Activated CD8-positive, alpha-beta memory T cell treated with anti-CD3 and anti-CD28 coated beads, Interleukin-2, amount 10 ng/mL, durations not matched to agents 7 days and 5 days (primary cell): ENCODE measurements at regions not wholly inside any gene's neighbourhood (a gene's known extent, or its start where the extent isn't known, plus 50 kb on each side); places are given as distances from the start of the nearest gene placed in this dataset.

Source experiments
- ATAC-seq: fragments of 150-1000 bp; cut with Tn5 transposase; one replicate; pipeline ENCODE4 v1.10.0; 2021; ENCODE audit warnings: moderate library complexity
- CTCF ChIA-PET: fragments of 350-600 bp; sonication (Branson Sonifier 250); formaldehyde crosslinking; loops from one replicate; lab custom pipeline; 2021; ENCODE audit warnings: antibody characterized with exemption; lab: Charles Lee
- DNase-seq: peaks from one replicate; pipeline ENCODE4 v3.0.0-alpha.2; 2020
- H3K27ac Mint-ChIP-seq: one replicate; pipeline ENCODE4 v1.8.0; 2021; ENCODE audit warnings: mild to moderate bottlenecking, mixed read lengths
- H3K27me3 Mint-ChIP-seq: one replicate; pipeline ENCODE4 v1.8.0; 2021; ENCODE audit warnings: mixed read lengths
- H3K36me3 Mint-ChIP-seq: one replicate; pipeline ENCODE4 v1.8.0; 2021; ENCODE audit warnings: mild to moderate bottlenecking, mixed read lengths
- H3K4me1 Mint-ChIP-seq: one replicate; pipeline ENCODE4 v1.8.0; 2021; ENCODE audit warnings: mixed read lengths
- H3K4me3 Mint-ChIP-seq: one replicate; pipeline ENCODE4 v1.8.0; 2021; ENCODE audit warnings: mild to moderate bottlenecking, moderate library complexity, mixed read lengths
- H3K9me3 Mint-ChIP-seq: one replicate; pipeline ENCODE4 v1.8.0; 2022; ENCODE audit warnings: low read depth, mixed read lengths

DNA sequence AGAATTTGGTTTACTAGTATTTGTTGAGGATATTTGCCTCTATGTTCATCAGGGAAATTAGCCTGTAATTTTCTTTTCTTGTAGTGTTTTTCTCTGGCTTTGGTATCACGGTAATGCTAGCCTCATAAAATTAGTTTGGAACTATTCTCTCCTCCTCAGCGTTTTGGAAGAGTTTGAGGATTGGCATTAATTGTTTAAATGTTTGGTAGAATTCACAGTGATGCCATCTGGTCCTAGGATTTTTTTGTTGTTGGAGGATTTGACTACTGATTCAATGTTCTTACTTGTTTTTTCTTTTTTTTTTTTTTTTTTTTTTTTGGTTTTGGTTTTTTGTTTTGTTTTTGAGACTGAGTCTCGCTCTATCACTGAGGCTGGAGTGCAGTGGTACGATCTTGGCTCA, 156.2 kb upstream of the BTBD3 start:
- Mint-ChIP-seq H3K4me1 (no peaks in the 10 kb centered on the region), H3K27me3 (no peaks in the 10 kb centered on the region), H3K36me3 (no peaks in the 10 kb centered on the region), H3K9me3 (peaks cover 12% of the 10 kb centered on the region), H3K27ac (no peak overlapping the region), H3K4me3 (no peak overlapping the region)
- ATAC-seq (no peak), DNase-seq (no peak)
- CTCF ChIA-PET, result no interaction called here

DNA sequence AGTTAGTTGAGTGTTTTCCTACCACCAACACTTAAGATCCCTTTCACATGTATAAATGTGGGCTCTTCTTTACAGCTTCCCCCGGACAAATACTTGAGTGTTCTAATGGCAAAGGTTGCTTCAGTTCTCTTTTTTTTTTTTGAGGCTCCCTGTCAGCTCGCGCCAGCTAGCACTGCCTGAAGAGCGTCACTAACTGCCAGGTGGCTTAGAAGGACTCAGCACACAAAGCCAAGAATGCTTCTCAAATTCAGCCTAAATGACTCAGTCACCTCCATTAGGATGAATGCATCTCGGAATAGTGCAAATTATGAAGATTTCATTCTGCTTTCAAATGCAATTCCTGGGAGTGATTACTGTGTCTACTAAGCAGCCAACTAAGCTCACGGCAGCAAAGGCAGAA, 150.7 kb upstream of the BTBD3 start:
- Mint-ChIP-seq H3K9me3 (peaks cover 22% of the 10 kb centered on the region), H3K4me1 (no peaks in the 10 kb centered on the region), H3K27me3 (no peaks in the 10 kb centered on the region), H3K36me3 (no peaks in the 10 kb centered on the region), H3K4me3 (no peak overlapping the region), H3K27ac (no peak overlapping the region)
- DNase-seq, result no peak
- ATAC-seq, result no peak
- CTCF ChIA-PET, result no interaction called here

DNA sequence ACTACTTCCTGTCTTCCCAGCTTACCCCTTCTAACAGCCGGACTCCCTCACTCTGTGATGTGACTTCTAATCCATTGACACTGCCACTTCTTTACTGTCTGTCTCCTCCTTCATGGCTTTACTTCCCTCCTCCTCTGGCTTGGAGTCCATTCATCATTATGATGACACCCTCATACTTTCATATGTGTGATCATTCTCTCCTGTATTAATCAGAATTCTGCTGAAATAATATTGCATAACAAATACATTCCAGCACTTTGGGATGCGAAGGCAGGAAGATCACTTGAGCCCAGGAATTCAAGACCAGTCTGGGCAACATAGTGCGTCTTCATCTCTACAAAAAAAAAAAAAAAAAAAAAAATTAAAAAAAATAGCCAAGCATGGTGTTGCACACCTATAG, 147.9 kb upstream of the BTBD3 start:
- no peaks in the 10 kb centered on the region for H3K4me1 Mint-ChIP-seq
- H3K27me3 Mint-ChIP-seq, result no peaks in the 10 kb centered on the region
- no peak for DNase-seq
- H3K9me3 Mint-ChIP-seq, result peaks cover 29% of the 10 kb centered on the region
- H3K36me3 Mint-ChIP-seq, result no peaks in the 10 kb centered on the region
- CTCF ChIA-PET, result no interaction called here
- no peak for ATAC-seq
- no peak overlapping the region for H3K4me3 Mint-ChIP-seq
- no peak overlapping the region for H3K27ac Mint-ChIP-seq

DNA sequence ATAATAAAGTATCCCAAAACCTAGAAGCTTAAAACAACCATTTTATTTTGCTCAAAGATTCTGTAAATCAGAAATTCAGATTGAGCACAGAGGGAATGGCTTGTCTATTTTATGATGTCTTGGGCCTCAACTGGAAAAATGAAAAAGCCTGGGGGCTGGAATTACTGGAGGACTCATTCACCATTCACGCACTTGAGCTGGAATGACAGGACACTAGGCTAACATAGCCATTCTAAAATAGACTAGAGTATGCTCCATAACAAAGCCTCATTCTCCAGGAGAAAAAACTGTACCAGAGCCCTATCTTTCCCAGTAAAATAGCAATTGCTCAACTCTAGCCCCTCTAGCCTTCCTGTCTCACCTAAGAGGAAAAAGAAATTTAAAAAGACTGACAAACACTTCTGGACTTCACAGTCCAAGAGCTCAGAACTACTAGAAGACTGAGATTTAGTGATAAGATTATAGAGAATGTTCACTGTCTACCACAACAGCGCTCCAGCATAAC, 145.4 kb upstream of the BTBD3 start:
- Mint-ChIP-seq H3K27ac (no peak overlapping the region), H3K4me1 (no peaks in the 10 kb centered on the region), H3K36me3 (no peaks in the 10 kb centered on the region), H3K27me3 (no peaks in the 10 kb centered on the region), H3K9me3 (peaks cover 25% of the 10 kb centered on the region), H3K4me3 (no peak overlapping the region)
- ATAC-seq (no peak), DNase-seq (no peak)
- CTCF ChIA-PET, result no interaction called here

DNA sequence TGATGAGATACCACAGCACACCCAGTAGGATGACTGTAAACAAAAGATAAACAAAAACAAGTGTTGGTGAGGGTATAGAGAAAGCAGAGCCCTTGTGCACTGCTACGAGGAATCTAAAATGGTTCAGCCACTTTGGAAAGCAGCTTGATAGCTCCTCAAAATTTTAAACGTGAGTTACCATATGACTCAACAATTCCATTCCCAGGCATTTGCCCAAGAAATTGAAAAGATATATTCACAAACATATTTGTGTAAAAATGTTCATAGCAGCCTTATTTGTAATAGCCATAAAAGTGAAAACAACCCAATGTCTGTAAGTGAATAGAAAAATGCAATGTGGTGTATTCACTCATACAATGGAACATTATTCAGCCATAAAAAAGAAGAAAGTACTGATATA, 141.0 kb upstream of the BTBD3 start:
- ATAC-seq, result no peak
- CTCF ChIA-PET, result no interaction called here
- H3K36me3 Mint-ChIP-seq, result no peaks in the 10 kb centered on the region

DNA sequence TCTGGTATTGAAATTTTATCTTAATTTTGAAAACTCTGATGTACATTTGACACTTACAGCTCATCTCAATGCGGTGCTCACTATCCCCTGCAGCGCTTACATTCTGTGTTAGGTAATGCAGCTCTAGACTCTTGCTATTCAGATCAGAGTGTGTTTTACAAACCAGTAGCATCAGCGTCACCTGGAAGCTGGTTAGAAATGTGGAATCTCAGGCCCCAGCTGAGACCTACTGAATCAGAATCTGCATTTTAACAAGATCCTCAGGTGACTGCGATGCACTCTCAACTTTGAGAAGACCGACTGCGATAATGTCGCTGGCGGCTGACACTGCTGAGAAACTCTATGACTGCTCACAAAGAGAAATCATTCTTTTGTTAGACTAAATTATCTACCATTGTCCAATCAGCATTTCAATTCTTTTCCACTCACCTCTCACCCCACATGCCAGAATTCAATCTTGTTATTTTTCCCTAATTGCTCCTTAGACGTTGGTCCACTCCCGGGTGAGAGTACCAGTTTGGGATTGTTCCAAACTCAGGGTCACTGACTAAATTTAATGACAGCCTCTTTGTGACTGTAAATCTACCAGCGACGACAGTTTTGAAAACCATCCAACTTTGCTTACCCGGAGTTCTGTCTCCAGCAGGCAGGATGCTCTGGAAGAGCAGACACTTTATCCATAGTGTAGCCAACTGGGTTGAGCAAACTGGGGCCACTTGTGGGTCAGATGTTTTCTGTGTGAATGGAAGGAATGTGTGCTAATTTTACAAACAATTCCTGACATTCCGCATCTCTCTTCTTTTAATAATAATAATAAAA, 140.1 kb upstream of the BTBD3 start:
- DNase-seq (no peak), ATAC-seq (no peak)
- no peak overlapping the region for H3K27ac Mint-ChIP-seq
- CTCF ChIA-PET, result no interaction called here
- no peak overlapping the region for H3K4me3 Mint-ChIP-seq
- no peaks in the 10 kb centered on the region for H3K36me3 Mint-ChIP-seq
- peaks cover 11% of the 10 kb centered on the region for H3K9me3 Mint-ChIP-seq
- no peaks in the 10 kb centered on the region for H3K27me3 Mint-ChIP-seq
- H3K4me1 Mint-ChIP-seq, result peaks cover 2% of the 10 kb centered on the region

More for the DNA sequence above, 141.0 kb upstream of the BTBD3 start:
- DNase-seq, result no peak
- Mint-ChIP-seq H3K4me3 (no peak overlapping the region), H3K27me3 (no peaks in the 10 kb centered on the region), H3K4me1 (peaks cover 2% of the 10 kb centered on the region), H3K27ac (no peak overlapping the region), H3K9me3 (peaks cover 16% of the 10 kb centered on the region)

DNA sequence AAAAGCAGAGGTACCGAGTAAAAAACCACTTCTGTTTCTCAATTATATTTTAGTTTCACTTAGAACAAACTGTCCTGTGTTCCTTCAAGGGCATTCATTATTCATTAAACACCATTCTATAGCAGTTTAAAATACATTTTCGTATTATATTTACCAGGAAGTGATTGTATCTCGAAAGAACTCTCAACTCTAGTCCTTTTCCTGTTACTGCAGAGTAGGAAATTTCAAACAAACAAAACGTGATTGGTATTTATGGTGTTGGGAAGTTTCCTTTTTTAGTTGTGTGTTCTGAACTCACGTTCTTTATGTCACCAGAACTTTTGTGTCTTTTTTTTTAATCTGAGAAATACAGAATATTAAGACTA, 139.5 kb upstream of the BTBD3 start:
- H3K4me3 Mint-ChIP-seq, result no peak overlapping the region
- DNase-seq (no peak), ATAC-seq (no peak)
- H3K27me3 Mint-ChIP-seq, result no peaks in the 10 kb centered on the region
- no peak overlapping the region for H3K27ac Mint-ChIP-seq
- CTCF ChIA-PET, result no interaction called here
- H3K36me3 Mint-ChIP-seq, result no peaks in the 10 kb centered on the region
- peaks cover 2% of the 10 kb centered on the region for H3K4me1 Mint-ChIP-seq
- peaks cover 8% of the 10 kb centered on the region for H3K9me3 Mint-ChIP-seq

DNA sequence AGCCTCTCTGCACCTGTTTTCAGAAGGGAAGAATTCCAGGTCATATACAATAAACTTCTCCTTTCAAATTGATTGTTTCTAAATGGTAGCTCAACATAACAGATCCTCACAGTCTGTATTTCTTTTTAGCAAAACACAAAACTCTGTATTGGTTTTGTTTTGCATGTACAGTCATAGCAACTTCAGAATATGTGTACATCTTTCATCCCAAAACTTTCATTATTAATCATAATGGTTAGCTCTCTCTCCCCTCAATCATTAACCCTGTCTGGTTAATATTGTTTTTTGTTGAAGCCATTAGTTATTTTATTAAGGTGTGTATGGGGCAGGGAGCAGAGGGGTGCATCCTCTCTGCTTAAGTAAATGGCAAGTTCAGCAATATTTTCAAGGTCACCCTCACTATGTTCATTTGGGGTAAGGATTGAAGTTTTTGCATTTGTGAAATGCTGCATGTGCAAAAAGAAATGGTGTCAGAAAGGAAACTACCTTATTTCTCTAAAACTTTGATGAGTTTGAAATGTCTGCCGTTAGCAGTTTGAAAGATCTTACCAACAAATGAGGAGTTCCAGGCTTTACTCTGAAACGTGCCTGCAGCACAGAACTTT, 136.8 kb upstream of the BTBD3 start:
- no peak for ATAC-seq
- Mint-ChIP-seq H3K27me3 (no peaks in the 10 kb centered on the region), H3K27ac (no peak overlapping the region), H3K4me3 (no peak overlapping the region), H3K4me1 (peaks cover 2% of the 10 kb centered on the region), H3K36me3 (no peaks in the 10 kb centered on the region), H3K9me3 (peaks cover 4% of the 10 kb centered on the region)
- DNase-seq, result no peak
- CTCF ChIA-PET, result no interaction called here

DNA sequence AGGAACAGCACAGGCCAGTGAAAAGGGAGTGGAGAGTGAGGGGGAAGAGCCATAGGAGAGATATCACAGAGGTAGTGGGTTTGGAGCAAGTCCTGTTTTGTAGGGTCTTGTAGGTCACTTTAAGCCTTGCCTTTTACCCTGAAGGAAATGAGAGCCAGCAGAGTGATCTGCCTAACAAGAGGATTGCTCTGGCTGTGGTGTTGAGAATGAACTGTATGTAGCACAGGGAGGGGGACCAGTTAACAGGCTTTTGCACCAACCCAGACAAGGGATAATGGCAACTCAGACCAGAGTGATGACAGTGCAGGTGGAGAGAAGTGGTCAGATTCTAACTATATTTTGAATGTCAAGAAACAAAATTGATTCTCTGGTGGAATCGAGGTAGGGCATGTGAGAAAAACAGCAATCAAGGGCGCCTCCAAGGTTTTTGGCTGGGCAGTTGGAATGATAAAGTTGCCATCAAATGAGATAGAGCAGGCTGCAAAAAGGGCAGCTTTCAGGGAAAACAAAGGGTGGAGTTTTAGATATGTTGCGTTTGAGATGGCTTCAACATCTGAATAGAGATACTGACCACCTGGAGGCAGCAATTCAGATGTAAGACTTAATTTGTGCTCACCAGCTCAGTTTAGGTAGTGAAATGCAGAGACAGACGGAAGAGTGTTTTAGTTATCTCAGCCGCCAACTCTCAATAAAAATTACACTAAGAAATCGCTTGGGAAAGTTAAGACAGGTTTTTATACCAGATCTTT, 134.4 kb upstream of the BTBD3 start:
- DNase-seq (no peak), ATAC-seq (no peak)
- no peaks in the 10 kb centered on the region for H3K36me3 Mint-ChIP-seq
- no peaks in the 10 kb centered on the region for H3K27me3 Mint-ChIP-seq
- no peak overlapping the region for H3K27ac Mint-ChIP-seq
- H3K4me3 Mint-ChIP-seq, result no peak overlapping the region
- H3K9me3 Mint-ChIP-seq, result peaks cover 2% of the 10 kb centered on the region
- H3K4me1 Mint-ChIP-seq, result peaks cover 2% of the 10 kb centered on the region
- CTCF ChIA-PET, result no interaction called here

DNA sequence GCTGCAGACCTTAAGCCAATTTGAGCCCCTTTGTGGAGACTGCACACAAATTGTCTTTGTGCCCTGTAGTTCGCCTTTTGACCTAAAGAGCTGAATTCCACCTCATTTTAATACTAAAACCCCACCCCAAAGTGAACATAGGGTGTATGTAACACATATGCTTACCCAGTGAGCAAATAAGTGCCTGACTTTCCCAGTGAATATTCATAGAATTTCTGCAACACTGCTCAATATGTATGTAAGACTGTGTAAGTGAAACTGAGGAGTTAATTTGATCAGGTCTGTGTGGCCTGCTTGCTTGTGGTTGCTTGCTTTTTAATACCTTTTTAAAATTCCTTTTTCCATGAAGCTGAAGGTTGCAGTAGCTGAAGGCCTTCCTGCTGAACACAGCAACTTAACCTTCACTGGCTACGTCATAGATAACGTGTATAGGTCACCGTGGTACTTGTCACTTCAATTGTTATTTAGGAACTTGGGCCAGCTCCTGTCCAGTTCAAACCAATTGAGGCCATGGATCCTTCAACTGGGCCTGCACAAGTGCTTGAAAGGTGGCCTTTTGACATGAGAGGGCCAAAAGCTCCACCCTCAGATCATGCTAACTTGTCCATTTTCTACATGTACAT, 131.7 kb upstream of the BTBD3 start:
- Mint-ChIP-seq H3K9me3 (peaks cover 3% of the 10 kb centered on the region), H3K27me3 (no peaks in the 10 kb centered on the region), H3K4me1 (no peaks in the 10 kb centered on the region), H3K36me3 (no peaks in the 10 kb centered on the region), H3K4me3 (no peak overlapping the region), H3K27ac (no peak overlapping the region)
- CTCF ChIA-PET, result no interaction called here
- ATAC-seq (no peak), DNase-seq (no peak)

DNA sequence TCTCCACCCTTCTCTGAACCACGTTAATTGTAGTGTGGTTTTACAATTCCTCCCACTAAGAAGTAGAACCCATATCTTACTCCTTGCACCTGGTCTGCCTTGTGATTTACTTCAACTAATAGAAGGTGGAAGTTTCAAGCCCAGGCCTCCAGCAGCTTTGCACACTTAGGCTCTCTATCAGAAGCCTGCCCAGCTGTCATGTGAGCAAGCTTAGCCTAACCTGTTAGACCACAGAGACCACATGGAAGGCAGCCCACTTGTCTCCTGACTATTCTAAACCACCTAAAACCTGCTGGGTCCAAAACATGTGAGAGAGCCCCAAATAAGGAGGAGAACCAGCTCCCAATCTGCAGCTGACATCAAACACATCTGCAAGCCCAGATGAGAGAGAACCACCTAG, 127.6 kb upstream of the BTBD3 start:
- no peak overlapping the region for H3K4me3 Mint-ChIP-seq
- DNase-seq (no peak), ATAC-seq (no peak)
- CTCF ChIA-PET, result no interaction called here
- H3K36me3 Mint-ChIP-seq, result no peaks in the 10 kb centered on the region
- no peak overlapping the region for H3K27ac Mint-ChIP-seq
- H3K9me3 Mint-ChIP-seq, result peaks cover 3% of the 10 kb centered on the region
- H3K27me3 Mint-ChIP-seq, result no peaks in the 10 kb centered on the region
- H3K4me1 Mint-ChIP-seq, result no peaks in the 10 kb centered on the region

DNA sequence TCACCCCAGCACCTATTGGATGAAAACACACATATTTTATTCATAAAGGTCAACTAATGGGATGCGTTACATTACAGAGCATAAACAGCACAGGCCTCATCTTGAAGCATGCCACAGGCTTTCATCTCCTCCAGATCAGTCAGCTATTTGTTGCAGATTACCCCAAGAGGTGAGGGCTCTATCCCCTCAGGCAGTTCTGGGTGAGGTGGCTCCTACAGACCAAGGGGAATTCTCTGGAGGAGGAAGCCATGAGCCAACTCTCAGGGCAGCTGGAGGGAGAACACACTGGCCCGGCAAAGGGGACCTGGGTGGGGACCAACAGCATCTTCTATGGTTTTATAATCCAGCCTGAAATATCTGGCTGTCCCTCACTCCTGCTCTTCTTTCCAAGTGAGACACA, 126.4 kb upstream of the BTBD3 start:
- Mint-ChIP-seq H3K4me3 (no peak overlapping the region), H3K9me3 (peaks cover 3% of the 10 kb centered on the region)
- CTCF ChIA-PET, result no interaction called here

DNA sequence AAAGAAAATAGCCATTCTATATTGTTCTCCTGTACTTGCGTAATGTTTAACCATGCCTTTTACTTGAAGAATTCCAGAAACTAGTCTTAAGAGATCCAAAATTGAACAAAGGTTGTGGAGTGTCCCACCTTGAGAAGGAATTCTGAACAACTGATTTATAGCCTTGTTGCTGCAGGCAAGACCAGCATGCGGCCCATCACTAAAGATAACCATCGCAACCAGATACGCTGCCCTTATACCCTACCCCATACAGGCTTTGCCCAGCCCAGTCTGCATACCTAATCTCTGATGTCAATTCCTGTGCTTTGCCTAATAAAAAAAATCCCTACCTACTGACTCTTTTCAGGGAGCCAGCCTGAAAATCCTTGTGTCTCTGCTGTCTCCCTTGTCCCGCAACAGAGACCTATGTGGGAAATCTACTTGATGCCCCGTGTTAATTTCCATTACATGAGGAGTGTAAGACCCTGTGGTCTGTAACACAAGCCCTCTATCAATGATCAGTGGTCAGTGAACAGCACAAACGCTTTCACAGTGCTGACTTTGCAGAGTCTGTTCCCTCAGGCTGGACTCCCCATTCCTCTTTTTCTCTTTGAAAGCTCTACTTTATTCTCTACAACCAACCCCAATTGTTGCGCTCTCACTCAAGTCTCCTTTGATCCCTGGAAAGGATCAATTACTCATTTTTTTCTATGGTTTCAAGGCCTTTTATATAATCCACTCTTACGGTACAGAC, 125.7 kb upstream of the BTBD3 start:
- no peaks in the 10 kb centered on the region for H3K27me3 Mint-ChIP-seq
- peaks cover 3% of the 10 kb centered on the region for H3K9me3 Mint-ChIP-seq
- no peaks in the 10 kb centered on the region for H3K36me3 Mint-ChIP-seq
- no peak overlapping the region for H3K27ac Mint-ChIP-seq
- DNase-seq (no peak), ATAC-seq (no peak)
- H3K4me1 Mint-ChIP-seq, result no peaks in the 10 kb centered on the region
- H3K4me3 Mint-ChIP-seq, result no peak overlapping the region
- CTCF ChIA-PET, result no interaction called here

More for the DNA sequence above, 126.4 kb upstream of the BTBD3 start:
- DNase-seq, result no peak
- H3K4me1 Mint-ChIP-seq, result no peaks in the 10 kb centered on the region
- no peak for ATAC-seq
- H3K27me3 Mint-ChIP-seq, result no peaks in the 10 kb centered on the region
- H3K27ac Mint-ChIP-seq, result no peak overlapping the region
- H3K36me3 Mint-ChIP-seq, result no peaks in the 10 kb centered on the region
